OCI-LY7 (cell line): ENCODE measurements at regions not wholly inside any gene's neighbourhood (a gene's known extent, or its start where the extent isn't known, plus 50 kb on each side); places are given as distances from the start of the nearest gene placed in this dataset.

ENCODE experiments used
- EZH2phosphoT487 ChIP-seq: fragments of 200-600 bp; sonication (generic); IDR thresholded peaks from 2 replicates; pipeline ENCODE4 v1.6.1; 2018; ENCODE audit warnings: low read depth, borderline replicate concordance, mild to moderate bottlenecking, mixed run types, antibody characterized with exemption, low read length, moderate library complexity, mixed read lengths
- TF ChIP-seq, protein P1 (sequence below): fragments of 200-600 bp; sonication (generic); conservative IDR thresholded peaks from 2 replicates; pipeline ENCODE4 v1.5.1; 2014; ENCODE audit warnings: mild to moderate bottlenecking, antibody characterized with exemption, low read length, moderate library complexity, mixed read lengths

DNA sequence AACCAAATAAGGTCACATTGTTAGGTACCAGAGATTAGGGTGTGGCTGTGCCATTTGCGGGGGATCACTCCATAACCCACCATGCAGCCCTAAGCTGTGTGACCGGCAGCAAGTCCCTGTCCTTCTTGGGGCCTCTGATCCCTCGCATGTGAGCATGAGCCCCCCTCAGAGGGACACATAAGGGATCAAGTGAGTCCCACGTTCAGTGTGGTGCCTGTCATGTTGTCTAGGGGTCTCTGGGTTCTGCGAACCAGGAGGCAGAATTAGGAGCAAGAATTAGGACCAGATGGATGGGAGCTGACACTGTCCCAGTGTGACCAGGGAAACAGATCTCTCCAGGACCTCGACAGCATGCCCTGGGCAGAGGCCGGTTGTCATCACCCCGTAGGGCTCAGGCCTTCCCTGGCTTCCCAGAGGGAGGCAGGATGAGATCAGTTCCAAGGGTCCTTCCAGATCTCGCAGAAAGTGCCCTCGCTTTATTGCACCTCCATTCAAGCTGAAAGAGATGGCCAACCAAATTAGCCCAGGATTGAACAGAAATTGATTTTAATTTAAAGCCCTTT is 113.2 kb upstream of the OTOS start:
- TF ChIP-seq, protein P1, sequence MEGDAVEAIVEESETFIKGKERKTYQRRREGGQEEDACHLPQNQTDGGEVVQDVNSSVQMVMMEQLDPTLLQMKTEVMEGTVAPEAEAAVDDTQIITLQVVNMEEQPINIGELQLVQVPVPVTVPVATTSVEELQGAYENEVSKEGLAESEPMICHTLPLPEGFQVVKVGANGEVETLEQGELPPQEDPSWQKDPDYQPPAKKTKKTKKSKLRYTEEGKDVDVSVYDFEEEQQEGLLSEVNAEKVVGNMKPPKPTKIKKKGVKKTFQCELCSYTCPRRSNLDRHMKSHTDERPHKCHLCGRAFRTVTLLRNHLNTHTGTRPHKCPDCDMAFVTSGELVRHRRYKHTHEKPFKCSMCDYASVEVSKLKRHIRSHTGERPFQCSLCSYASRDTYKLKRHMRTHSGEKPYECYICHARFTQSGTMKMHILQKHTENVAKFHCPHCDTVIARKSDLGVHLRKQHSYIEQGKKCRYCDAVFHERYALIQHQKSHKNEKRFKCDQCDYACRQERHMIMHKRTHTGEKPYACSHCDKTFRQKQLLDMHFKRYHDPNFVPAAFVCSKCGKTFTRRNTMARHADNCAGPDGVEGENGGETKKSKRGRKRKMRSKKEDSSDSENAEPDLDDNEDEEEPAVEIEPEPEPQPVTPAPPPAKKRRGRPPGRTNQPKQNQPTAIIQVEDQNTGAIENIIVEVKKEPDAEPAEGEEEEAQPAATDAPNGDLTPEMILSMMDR, result no peak
- no peak for TF ChIP-seq EZH2phosphoT487
